MM.1S (cell line): ENCODE measurements at regions not wholly inside any gene's neighbourhood (a gene's known extent, or its start where the extent isn't known, plus 50 kb on each side); places are given as distances from the start of the nearest gene placed in this dataset.

Experiments used
- DNase-seq: peaks from one replicate; pipeline ENCODE4 v3.0.0-alpha.2; 2015
- H2AFZ ChIP-seq: fragments of 300-600 bp; sonication (generic); 2 replicates; pipeline ENCODE4 v1.6.0; 2016; ENCODE audit warnings: antibody characterized with exemption, low read length
- H3F3A ChIP-seq: fragments of 300-600 bp; sonication (generic); 2 replicates; pipeline ENCODE4 v1.6.1; 2016; ENCODE audit warnings: mild to moderate bottlenecking, antibody characterized with exemption, low read length, moderate library complexity, mixed read lengths; ENCODE audit not compliant: insufficient read depth
- H3K27ac ChIP-seq: fragments of 300-600 bp; sonication (generic); 2 replicates; pipeline ENCODE4 v1.5.1; 2016; ENCODE audit warnings: mild to moderate bottlenecking, low read length
- H3K27me3 ChIP-seq: fragments of 300-600 bp; sonication (generic); replicated peaks from 2 replicates; pipeline ENCODE4 v1.6.0; 2016; ENCODE audit warnings: low read length; ENCODE audit not compliant: insufficient read depth
- H3K36me3 ChIP-seq: fragments of 300-600 bp; sonication (generic); replicated peaks from 2 replicates; pipeline ENCODE4 v1.6.1; 2016; ENCODE audit warnings: mild to moderate bottlenecking, low read length, mixed read lengths; ENCODE audit not compliant: insufficient read depth
- H3K4me1 ChIP-seq: fragments of 300-600 bp; sonication (generic); 2 replicates; pipeline ENCODE4 v1.6.1; 2016; ENCODE audit warnings: low read length, mixed read lengths
- H3K4me2 ChIP-seq: fragments of 300-600 bp; sonication (generic); 2 replicates; pipeline ENCODE4 v1.6.0; 2016; ENCODE audit warnings: low read depth, low read length
- H3K4me3 ChIP-seq: fragments of 300-600 bp; sonication (generic); 2 replicates; pipeline ENCODE4 v1.5.1; 2016; ENCODE audit warnings: low read length, mixed read lengths
- H3K79me2 ChIP-seq: fragments of 300-600 bp; sonication (generic); 2 replicates; pipeline ENCODE4 v1.6.1; 2016; ENCODE audit warnings: mixed run types, low read length, mixed read lengths
- H3K9ac ChIP-seq: fragments of 300-600 bp; sonication (generic); 2 replicates; pipeline ENCODE4 v1.6.1; 2016; ENCODE audit warnings: low read length, mixed read lengths
- H3K9me2 ChIP-seq: fragments of 300-600 bp; sonication (generic); replicated peaks from 2 replicates; pipeline ENCODE4 v1.6.1; 2016; ENCODE audit warnings: mild to moderate bottlenecking, low read length, mixed read lengths; ENCODE audit not compliant: insufficient read depth
- H3K9me3 ChIP-seq: fragments of 300-600 bp; sonication (generic); replicated peaks from 2 replicates; pipeline ENCODE4 v1.6.1; 2016; ENCODE audit warnings: mild to moderate bottlenecking, low read length, mixed read lengths; ENCODE audit not compliant: insufficient read depth
- H4K20me1 ChIP-seq: fragments of 300-600 bp; sonication (generic); 2 replicates; pipeline ENCODE4 v1.6.1; 2016; ENCODE audit warnings: mild to moderate bottlenecking, low read length, moderate library complexity, mixed read lengths; ENCODE audit not compliant: insufficient read depth
- CTCF ChIP-seq: fragments of 300-600 bp; sonication (generic); IDR thresholded peaks from 2 replicates; pipeline ENCODE4 v1.5.1; 2016; ENCODE audit warnings: antibody characterized with exemption, low read length, mixed read lengths
- EZH2 ChIP-seq: fragments of 300-600 bp; sonication (generic); optimal IDR thresholded peaks from 2 replicates; pipeline ENCODE3; 2017; ENCODE audit warnings: low read depth, mild to moderate bottlenecking, antibody characterized with exemption, low read length, mixed read lengths
- EZH2phosphoT487 ChIP-seq: fragments of 300-600 bp; sonication (generic); IDR thresholded peaks from 2 replicates; pipeline ENCODE4 v1.6.1; 2018; ENCODE audit warnings: antibody characterized with exemption, low read length

GRCh38 chr11:134670247-134670782 is 258.3 kb upstream of the B3GAT1 start:
- no peak overlapping the region for H3K9ac ChIP-seq
- H3K9me3 ChIP-seq, result no peaks in the 10 kb centered on the region; the same call in 1 of the 2 replicates
- H3K4me1 ChIP-seq, result no peaks in the 10 kb centered on the region
- no peaks in the 10 kb centered on the region for H3K27me3 ChIP-seq
- no peaks in the 10 kb centered on the region for H3K36me3 ChIP-seq
- TF ChIP-seq EZH2phosphoT487 (no peak), CTCF (no peak), EZH2 (no peak)
- no peaks in the 10 kb centered on the region for H3K79me2 ChIP-seq
- H3K9me2 ChIP-seq, result no peaks in the 10 kb centered on the region
- H3K4me3 ChIP-seq, result no peak overlapping the region
- H4K20me1 ChIP-seq, result no peaks in the 10 kb centered on the region
- no peak for DNase-seq
- no peak overlapping the region for H3K4me2 ChIP-seq
- H3F3A ChIP-seq, result no peaks in the 10 kb centered on the region
- no peak overlapping the region for H2AFZ ChIP-seq
- H3K27ac ChIP-seq, result no peak overlapping the region

GRCh38 chr11:134669796-134670195 is 257.8 kb upstream of the B3GAT1 start:
- H3K79me2 ChIP-seq, result no peaks in the 10 kb centered on the region
- no peak for DNase-seq
- no peaks in the 10 kb centered on the region; the same call in 1 of the 2 replicates for H3K9me3 ChIP-seq
- TF ChIP-seq EZH2phosphoT487 (no peak), EZH2 (no peak), CTCF (no peak)
- H3F3A ChIP-seq, result no peaks in the 10 kb centered on the region
- H3K4me2 ChIP-seq, result no peak overlapping the region
- H3K4me3 ChIP-seq, result no peak overlapping the region
- H4K20me1 ChIP-seq, result no peaks in the 10 kb centered on the region
- H3K27me3 ChIP-seq, result no peaks in the 10 kb centered on the region
- H3K27ac ChIP-seq, result no peak overlapping the region
- H3K9ac ChIP-seq, result no peak overlapping the region
- no peaks in the 10 kb centered on the region for H3K36me3 ChIP-seq
- no peaks in the 10 kb centered on the region for H3K9me2 ChIP-seq
- H3K4me1 ChIP-seq, result no peaks in the 10 kb centered on the region
- no peak overlapping the region for H2AFZ ChIP-seq

- Histone ChIP-seq H3K4me3 (no peak overlapping the region), H3K4me2 (no peak overlapping the region), H3K4me1 (peaks cover under 1% of the 10 kb centered on the region; the same call in 1 of the 2 replicates), H3K27ac (no peak overlapping the region), H3K9me2 (no peaks in the 10 kb centered on the region), H3K27me3 (no peaks in the 10 kb centered on the region), H3K9me3 (no peaks in the 10 kb centered on the region; the same call in 1 of the 2 replicates), H3K9ac (no peak overlapping the region), H3K79me2 (no peaks in the 10 kb centered on the region), H3F3A (no peaks in the 10 kb centered on the region), H4K20me1 (no peaks in the 10 kb centered on the region), H2AFZ (no peak overlapping the region), H3K36me3 (no peaks in the 10 kb centered on the region)
- DNase-seq, result no peak
- TF ChIP-seq EZH2phosphoT487, result no peak
- no peak for TF ChIP-seq EZH2
- TF ChIP-seq CTCF, result no peak
These were observed 256.8 kb upstream of the B3GAT1 start for GRCh38 chr11:134668796-134669195.
